ENCODE measurements at regions not wholly inside any gene's neighbourhood (a gene's known extent, or its start where the extent isn't known, plus 50 kb on each side); places are given as distances from the start of the nearest gene placed in this dataset.

DNA sequence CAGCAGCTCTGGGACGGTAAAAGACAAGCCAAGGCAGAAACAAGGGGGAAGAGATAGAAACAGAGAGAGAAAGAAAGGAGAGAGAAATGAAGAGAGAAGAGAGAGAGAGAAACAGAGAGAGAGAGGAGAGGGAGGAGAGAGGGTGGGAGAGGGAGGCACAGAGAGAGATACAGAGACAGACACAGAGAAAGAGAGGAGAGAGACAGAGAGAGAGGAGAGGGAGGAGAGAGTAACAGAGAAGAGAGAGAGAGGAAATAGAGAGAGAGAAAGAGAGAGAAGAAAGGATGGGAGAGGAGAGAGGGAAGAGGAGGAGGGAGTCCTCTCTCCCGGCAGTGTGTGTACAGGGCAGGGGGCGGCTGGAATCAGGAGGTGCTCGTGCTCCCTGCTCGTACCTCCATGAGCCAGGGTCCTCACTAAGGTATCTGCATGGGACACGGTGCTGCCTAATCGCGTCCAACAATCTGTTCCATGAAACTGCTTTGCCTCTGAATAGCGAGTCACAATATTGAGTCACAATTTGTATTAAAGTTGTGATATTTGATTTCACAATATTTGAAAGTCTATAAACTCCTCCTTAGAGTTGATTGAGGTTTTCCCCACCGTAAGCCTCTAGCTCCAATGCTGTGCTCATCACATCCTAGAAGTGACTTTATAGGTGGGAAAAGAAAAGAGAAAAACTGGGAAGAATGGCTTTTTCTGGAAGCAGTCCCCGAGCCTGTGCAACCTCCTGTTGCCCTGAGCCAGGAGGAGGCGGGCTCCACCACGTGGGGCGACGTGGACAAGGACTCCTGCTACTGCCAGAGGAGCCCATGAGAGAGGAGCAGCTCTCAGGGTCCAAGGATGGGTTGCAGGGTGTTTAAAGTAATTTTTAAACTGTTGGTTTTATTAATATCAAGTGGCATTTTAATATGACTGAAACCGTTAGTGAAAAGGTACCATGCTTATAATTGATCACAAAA is 81.7 kb upstream of the ARHGEF7 start:
- Histone ChIP-seq H4K20me1 (replicated peaks; ENCODE audit: insufficient read depth) (no peaks in the 10 kb centered on the region), H3F3A (replicated peaks; ENCODE audit: low read depth) (no peaks in the 10 kb centered on the region), H3K4me2 (no peak overlapping the region), H3K9me2 (ENCODE audit: insufficient read depth) (peaks cover 4% of the 10 kb centered on the region; the same call in 1 of the 2 replicates), H3K27me3 (ENCODE audit: insufficient read depth) (no peaks in the 10 kb centered on the region), H3K4me3 (no peak overlapping the region), H3K27ac (ENCODE audit: low read depth) (no peak overlapping the region), H3K36me3 (ENCODE audit: insufficient read depth) (no peaks in the 10 kb centered on the region), H3K4me1 (ENCODE audit: insufficient read depth) (no peaks in the 10 kb centered on the region; the same call in 1 of the 2 replicates), H3K79me2 (replicated peaks; ENCODE audit: insufficient read depth) (no peaks in the 10 kb centered on the region), H2AFZ (0 out of 2 replicates have a peak overlapping the region, but pooled peaks have one; percentile 56)
- ATAC-seq: no peak
- peaks cover 5% of the 10 kb centered on the region; the same call in 2 of the 3 replicates for H3K4me1 Mint-ChIP-seq
- no peak overlapping the region for H3K4me3 Mint-ChIP-seq
- DNase-seq (ENCODE audit: low spot score): no peak
- no peaks in the 10 kb centered on the region; the same call in 2 of the 3 replicates for H3K36me3 Mint-ChIP-seq (ENCODE audit: low read depth)
- TF ChIP-seq, protein P1, sequence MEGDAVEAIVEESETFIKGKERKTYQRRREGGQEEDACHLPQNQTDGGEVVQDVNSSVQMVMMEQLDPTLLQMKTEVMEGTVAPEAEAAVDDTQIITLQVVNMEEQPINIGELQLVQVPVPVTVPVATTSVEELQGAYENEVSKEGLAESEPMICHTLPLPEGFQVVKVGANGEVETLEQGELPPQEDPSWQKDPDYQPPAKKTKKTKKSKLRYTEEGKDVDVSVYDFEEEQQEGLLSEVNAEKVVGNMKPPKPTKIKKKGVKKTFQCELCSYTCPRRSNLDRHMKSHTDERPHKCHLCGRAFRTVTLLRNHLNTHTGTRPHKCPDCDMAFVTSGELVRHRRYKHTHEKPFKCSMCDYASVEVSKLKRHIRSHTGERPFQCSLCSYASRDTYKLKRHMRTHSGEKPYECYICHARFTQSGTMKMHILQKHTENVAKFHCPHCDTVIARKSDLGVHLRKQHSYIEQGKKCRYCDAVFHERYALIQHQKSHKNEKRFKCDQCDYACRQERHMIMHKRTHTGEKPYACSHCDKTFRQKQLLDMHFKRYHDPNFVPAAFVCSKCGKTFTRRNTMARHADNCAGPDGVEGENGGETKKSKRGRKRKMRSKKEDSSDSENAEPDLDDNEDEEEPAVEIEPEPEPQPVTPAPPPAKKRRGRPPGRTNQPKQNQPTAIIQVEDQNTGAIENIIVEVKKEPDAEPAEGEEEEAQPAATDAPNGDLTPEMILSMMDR (conservative IDR thresholded peaks at IDR 0.05; ENCODE audit: low read depth in 2 of 2): 0 out of 4 replicates have a peak, but pooled peaks of 1 of the 2 experiments have one; percentile 12
- TF ChIP-seq EZH2 (IDR thresholded peaks at IDR 0.05; ENCODE audit: low read depth, unreplicated experiment): no peak
- H3K27ac Mint-ChIP-seq: no peak overlapping the region
- H3K9me3 Mint-ChIP-seq: no peaks in the 10 kb centered on the region
- H3K27me3 Mint-ChIP-seq (ENCODE audit: insufficient read depth, low read depth, poor library complexity): no peaks in the 10 kb centered on the region

DNA sequence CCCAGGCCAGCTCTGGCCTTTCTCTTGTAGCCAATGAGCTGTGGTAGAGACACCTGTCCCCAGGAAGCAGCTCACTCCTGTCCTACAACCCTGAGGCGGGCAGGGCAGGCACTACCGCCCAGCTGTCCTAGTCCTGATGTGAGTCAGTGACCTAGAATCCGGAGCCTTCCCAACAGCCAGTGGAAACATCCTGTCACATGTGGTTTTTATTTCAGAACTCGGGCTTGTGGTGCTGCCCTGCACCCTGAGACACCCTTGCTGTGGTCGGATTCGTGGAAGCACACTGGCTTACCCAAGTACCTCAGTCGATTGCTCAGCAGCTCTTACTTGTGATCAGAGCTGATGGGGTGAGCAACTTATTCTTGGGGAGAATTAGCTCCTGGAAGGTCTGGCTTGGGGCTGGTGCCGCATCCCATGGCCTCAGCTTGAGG is 83.6 kb upstream of the ARHGEF7 start:
- Mint-ChIP-seq H3K4me3 (no peak overlapping the region), H3K27me3 (ENCODE audit: insufficient read depth, low read depth, poor library complexity) (no peaks in the 10 kb centered on the region), H3K36me3 (ENCODE audit: low read depth) (no peaks in the 10 kb centered on the region; the same call in 2 of the 3 replicates), H3K4me1 (no peaks in the 10 kb centered on the region), H3K27ac (no peak overlapping the region), H3K9me3 (no peaks in the 10 kb centered on the region)
- Histone ChIP-seq H3K27ac (ENCODE audit: low read depth) (no peak overlapping the region), H4K20me1 (replicated peaks; ENCODE audit: insufficient read depth) (no peaks in the 10 kb centered on the region), H2AFZ (no peak overlapping the region), H3K27me3 (ENCODE audit: insufficient read depth) (no peaks in the 10 kb centered on the region), H3K4me3 (no peak overlapping the region), H3K4me1 (ENCODE audit: insufficient read depth) (no peaks in the 10 kb centered on the region), H3K79me2 (replicated peaks; ENCODE audit: insufficient read depth) (no peaks in the 10 kb centered on the region), H3K4me2 (no peak overlapping the region), H3K9me2 (ENCODE audit: insufficient read depth) (peaks cover 4% of the 10 kb centered on the region; the same call in 1 of the 2 replicates), H3F3A (replicated peaks; ENCODE audit: low read depth) (no peaks in the 10 kb centered on the region), H3K36me3 (ENCODE audit: insufficient read depth) (no peaks in the 10 kb centered on the region)
- DNase-seq (ENCODE audit: low spot score): no peak
- TF ChIP-seq EZH2 (IDR thresholded peaks at IDR 0.05; ENCODE audit: low read depth, unreplicated experiment) (no peak), EZH2phosphoT487 (IDR thresholded peaks at IDR 0.05; ENCODE audit: unreplicated experiment) (no peak), NANOG (IDR thresholded peaks at IDR 0.05; ENCODE audit: borderline replicate concordance) (no peak), JUNB (IDR thresholded peaks at IDR 0.05; ENCODE audit: unreplicated experiment) (no peak), ZNF331 (CRISPR knock-in tag; IDR thresholded peaks at IDR 0.05; ENCODE audit: low read depth) (no peak)
- TF ChIP-seq, protein P2, sequence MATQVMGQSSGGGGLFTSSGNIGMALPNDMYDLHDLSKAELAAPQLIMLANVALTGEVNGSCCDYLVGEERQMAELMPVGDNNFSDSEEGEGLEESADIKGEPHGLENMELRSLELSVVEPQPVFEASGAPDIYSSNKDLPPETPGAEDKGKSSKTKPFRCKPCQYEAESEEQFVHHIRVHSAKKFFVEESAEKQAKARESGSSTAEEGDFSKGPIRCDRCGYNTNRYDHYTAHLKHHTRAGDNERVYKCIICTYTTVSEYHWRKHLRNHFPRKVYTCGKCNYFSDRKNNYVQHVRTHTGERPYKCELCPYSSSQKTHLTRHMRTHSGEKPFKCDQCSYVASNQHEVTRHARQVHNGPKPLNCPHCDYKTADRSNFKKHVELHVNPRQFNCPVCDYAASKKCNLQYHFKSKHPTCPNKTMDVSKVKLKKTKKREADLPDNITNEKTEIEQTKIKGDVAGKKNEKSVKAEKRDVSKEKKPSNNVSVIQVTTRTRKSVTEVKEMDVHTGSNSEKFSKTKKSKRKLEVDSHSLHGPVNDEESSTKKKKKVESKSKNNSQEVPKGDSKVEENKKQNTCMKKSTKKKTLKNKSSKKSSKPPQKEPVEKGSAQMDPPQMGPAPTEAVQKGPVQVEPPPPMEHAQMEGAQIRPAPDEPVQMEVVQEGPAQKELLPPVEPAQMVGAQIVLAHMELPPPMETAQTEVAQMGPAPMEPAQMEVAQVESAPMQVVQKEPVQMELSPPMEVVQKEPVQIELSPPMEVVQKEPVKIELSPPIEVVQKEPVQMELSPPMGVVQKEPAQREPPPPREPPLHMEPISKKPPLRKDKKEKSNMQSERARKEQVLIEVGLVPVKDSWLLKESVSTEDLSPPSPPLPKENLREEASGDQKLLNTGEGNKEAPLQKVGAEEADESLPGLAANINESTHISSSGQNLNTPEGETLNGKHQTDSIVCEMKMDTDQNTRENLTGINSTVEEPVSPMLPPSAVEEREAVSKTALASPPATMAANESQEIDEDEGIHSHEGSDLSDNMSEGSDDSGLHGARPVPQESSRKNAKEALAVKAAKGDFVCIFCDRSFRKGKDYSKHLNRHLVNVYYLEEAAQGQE (IDR thresholded peaks at IDR 0.05; ENCODE audit: unreplicated experiment): no peak
- no peak for ATAC-seq

Data from GM23338 (cell line).